ENCODE measurements at regions not wholly inside any gene's neighbourhood (a gene's known extent, or its start where the extent isn't known, plus 50 kb on each side); places are given as distances from the start of the nearest gene placed in this dataset.

DNA sequence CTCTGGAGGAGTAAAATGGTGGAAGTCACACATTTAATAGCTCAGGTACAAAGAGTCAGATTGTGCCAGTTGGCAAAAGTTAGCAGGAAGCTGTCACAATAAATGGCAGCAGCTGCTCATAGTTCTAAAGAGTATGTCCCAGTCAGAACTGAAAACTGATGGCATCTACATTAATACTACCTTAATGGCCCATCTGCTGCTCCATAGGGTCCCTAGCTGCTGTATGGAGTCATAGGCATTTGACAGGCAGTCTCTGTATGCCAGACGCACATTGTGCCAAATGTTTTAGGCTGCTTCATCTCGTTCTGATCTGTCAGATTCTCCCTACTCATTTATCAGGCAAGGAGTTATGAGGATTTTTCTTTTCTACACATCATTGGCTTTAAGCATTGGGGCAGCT lies 515.8 kb upstream of the ARRDC3 start:
- H3K9ac ChIP-seq (ENCODE audit: low read depth in 1 of 2, low read length in 2 of 2) = no peak overlapping the region
- H3K4me3 ChIP-seq (ENCODE audit: low read length in 2 of 2) = no peak overlapping the region
- no peaks in the 10 kb centered on the region for H3K9me3 ChIP-seq (ENCODE audit: control insufficient read depth in 2 of 2, low read length in 2 of 2)

DNA sequence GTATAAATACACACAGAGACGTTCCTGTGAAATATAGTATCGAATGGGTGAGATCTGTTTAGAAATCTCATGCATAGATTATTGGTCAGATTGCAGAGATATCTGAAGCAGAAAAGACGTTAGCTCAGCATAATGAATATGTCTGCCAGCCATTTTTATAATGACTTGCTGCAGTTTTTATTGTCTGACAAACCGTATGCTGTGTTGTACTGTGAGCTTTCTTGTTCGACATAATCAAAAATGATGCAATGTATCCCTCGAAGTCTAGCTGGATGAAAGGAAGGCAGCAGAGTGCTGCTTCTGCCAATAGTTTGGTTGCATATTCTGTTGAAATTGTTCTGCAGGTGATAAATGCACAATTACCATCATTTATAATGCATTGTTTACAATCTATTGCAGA lies 514.9 kb upstream of the ARRDC3 start:
- Histone ChIP-seq H3K27me3 (ENCODE audit: control insufficient read depth in 2 of 2, insufficient read depth in 2 of 2, low read length in 2 of 2) (no peaks in the 10 kb centered on the region), H3K4me1 (ENCODE audit: control insufficient read depth in 2 of 2, insufficient read depth in 2 of 2, low read length in 2 of 2) (no peaks in the 10 kb centered on the region), H3K9ac (ENCODE audit: low read depth in 1 of 2, low read length in 2 of 2) (no peak overlapping the region), H3K27ac (ENCODE audit: low read depth in 2 of 2, low read length in 2 of 2) (no peak overlapping the region), H3K9me3 (ENCODE audit: control insufficient read depth in 2 of 2, low read length in 2 of 2) (no peaks in the 10 kb centered on the region), H3K4me3 (ENCODE audit: low read length in 2 of 2) (no peak overlapping the region), H3K36me3 (ENCODE audit: control insufficient read depth in 2 of 2, insufficient read depth in 2 of 2, low read length in 2 of 2) (no peaks in the 10 kb centered on the region)

More for the DNA sequence above, 515.8 kb upstream of the ARRDC3 start:
- Histone ChIP-seq H3K36me3 (ENCODE audit: control insufficient read depth in 2 of 2, insufficient read depth in 2 of 2, low read length in 2 of 2) (no peaks in the 10 kb centered on the region), H3K27me3 (ENCODE audit: control insufficient read depth in 2 of 2, insufficient read depth in 2 of 2, low read length in 2 of 2) (no peaks in the 10 kb centered on the region), H3K27ac (ENCODE audit: low read depth in 2 of 2, low read length in 2 of 2) (no peak overlapping the region), H3K4me1 (ENCODE audit: control insufficient read depth in 2 of 2, insufficient read depth in 2 of 2, low read length in 2 of 2) (no peaks in the 10 kb centered on the region)

DNA sequence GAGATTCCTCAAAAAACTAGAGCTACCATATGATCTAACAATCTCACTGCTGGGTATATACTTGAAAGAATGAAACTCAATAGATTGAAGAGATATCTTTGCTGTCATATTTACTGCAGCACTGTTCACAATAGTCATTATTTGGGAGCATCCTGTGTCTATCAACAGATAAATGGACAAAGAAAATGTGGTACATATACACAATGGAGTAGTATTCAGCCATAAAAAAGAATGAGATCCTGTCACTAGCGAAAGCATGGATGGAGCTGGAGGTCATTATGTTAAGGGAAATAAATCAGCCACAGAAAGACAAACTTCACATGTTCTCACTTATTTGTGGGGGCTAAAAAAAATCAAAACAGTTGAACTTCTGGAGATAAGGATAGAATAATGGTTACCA lies 505.7 kb upstream of the ARRDC3 start:
- no peaks in the 10 kb centered on the region for H3K4me1 ChIP-seq (ENCODE audit: control insufficient read depth in 2 of 2, insufficient read depth in 2 of 2, low read length in 2 of 2)
- H3K4me3 ChIP-seq (ENCODE audit: low read length in 2 of 2) = no peak overlapping the region
- H3K27ac ChIP-seq (ENCODE audit: low read depth in 2 of 2, low read length in 2 of 2) = no peak overlapping the region
- no peaks in the 10 kb centered on the region for H3K36me3 ChIP-seq (ENCODE audit: control insufficient read depth in 2 of 2, insufficient read depth in 2 of 2, low read length in 2 of 2)
- no peaks in the 10 kb centered on the region for H3K9me3 ChIP-seq (ENCODE audit: control insufficient read depth in 2 of 2, low read length in 2 of 2)
- no peaks in the 10 kb centered on the region for H3K27me3 ChIP-seq (ENCODE audit: control insufficient read depth in 2 of 2, insufficient read depth in 2 of 2, low read length in 2 of 2)
- no peak overlapping the region for H3K9ac ChIP-seq (ENCODE audit: low read depth in 1 of 2, low read length in 2 of 2)

DNA sequence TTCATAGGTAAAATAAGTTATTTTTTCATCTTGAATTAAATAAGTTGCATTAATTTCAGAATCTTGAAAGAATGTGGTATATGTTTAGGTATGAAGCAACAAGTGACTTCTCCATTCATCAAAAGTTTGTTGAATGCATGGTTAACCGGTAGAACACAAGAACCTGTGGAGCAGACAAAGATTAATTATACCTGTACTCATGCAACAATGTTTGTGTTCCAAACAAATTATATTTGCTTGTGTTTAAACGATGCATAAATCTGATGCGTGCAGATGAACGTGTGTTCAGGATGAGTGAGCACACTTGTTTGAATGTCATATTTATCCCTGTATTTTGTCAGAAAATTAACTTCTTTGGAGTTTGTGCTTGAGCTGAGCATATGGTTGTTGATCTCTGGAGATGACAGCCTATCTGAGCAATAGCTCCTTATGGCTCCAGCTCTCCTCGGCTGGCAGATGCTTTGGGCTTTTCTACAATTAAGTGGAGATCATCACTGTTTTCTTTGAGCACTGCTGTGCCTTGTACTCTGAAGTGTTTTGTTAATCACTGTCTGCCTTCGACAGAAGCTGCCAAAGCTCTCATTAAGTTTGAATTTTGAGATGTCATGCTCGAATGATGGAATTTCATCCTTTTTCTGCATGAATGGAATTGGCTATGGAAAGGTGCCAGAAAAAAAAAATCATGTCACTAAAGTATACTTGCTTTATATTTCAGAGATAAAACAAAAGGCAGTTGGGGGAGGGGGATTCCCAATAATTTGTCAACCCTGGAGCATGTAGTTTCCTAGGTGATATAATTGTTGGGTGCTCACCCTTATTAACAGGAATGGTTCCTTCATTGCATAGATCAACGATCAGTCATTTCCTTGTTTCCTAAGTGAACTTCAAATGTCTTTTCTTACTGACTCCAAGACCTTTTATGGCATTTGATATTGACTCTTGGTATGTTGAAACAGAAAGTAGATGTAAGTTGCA lies 502.5 kb upstream of the ARRDC3 start:
- Histone ChIP-seq H3K27ac (ENCODE audit: low read depth in 2 of 2, low read length in 2 of 2) (no peak overlapping the region), H3K9me3 (ENCODE audit: control insufficient read depth in 2 of 2, low read length in 2 of 2) (no peaks in the 10 kb centered on the region), H3K4me3 (ENCODE audit: low read length in 2 of 2) (no peak overlapping the region), H3K36me3 (ENCODE audit: control insufficient read depth in 2 of 2, insufficient read depth in 2 of 2, low read length in 2 of 2) (no peaks in the 10 kb centered on the region), H3K9ac (ENCODE audit: low read depth in 1 of 2, low read length in 2 of 2) (no peak overlapping the region), H3K27me3 (ENCODE audit: control insufficient read depth in 2 of 2, insufficient read depth in 2 of 2, low read length in 2 of 2) (no peaks in the 10 kb centered on the region), H3K4me1 (ENCODE audit: control insufficient read depth in 2 of 2, insufficient read depth in 2 of 2, low read length in 2 of 2) (no peaks in the 10 kb centered on the region)

DNA sequence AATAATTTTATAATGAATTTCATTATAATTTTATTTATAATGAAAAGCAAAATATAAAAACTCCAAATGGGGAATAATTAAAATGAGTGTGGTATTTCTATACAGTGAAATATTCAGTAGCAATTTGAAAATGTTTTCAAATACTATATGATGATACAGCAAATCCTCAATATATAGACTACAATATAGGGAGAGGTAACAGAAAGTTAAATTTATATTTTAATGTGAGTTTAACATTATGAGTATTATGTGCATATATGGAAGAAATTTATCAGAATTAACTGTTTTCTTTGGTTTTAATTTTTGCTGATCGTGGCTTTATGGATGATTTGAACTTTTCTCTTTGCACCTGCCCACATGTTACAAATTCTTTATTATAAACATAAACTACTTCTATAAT lies 500.9 kb upstream of the ARRDC3 start:
- Histone ChIP-seq H3K36me3 (ENCODE audit: control insufficient read depth in 2 of 2, insufficient read depth in 2 of 2, low read length in 2 of 2) (no peaks in the 10 kb centered on the region), H3K4me3 (ENCODE audit: low read length in 2 of 2) (no peak overlapping the region), H3K27me3 (ENCODE audit: control insufficient read depth in 2 of 2, insufficient read depth in 2 of 2, low read length in 2 of 2) (no peaks in the 10 kb centered on the region), H3K27ac (ENCODE audit: low read depth in 2 of 2, low read length in 2 of 2) (no peak overlapping the region), H3K9me3 (ENCODE audit: control insufficient read depth in 2 of 2, low read length in 2 of 2) (no peaks in the 10 kb centered on the region), H3K9ac (ENCODE audit: low read depth in 1 of 2, low read length in 2 of 2) (no peak overlapping the region), H3K4me1 (ENCODE audit: control insufficient read depth in 2 of 2, insufficient read depth in 2 of 2, low read length in 2 of 2) (no peaks in the 10 kb centered on the region)

DNA sequence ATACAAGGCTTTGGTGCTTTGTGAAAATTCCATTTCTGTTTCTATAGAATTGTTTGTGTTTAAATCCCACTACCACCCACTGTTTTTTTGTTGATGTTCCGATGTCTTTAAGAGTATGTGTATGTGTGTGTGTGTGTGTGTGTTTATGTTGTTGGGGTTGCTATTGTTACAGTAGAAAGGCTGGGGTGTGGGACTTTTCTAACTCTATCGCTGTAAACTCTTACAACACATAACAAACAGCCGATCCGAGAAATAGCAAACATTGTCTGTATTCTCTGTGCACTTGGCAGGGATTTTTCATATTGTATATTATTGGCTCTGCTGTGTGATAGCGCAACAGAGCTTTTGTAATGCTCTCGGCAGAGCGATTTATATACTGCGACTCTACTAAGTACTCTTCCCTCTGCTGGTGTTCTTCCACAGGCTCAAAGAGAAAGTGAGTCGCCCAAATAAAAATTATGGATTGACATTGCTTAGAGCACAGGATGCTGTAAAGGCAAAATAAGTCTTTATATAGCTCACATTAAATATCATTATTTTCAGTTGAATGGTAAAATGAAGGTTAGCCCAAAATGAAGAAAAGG lies 492.2 kb upstream of the ARRDC3 start:
- no peak overlapping the region for H3K9ac ChIP-seq (ENCODE audit: low read depth in 1 of 2, low read length in 2 of 2)
- no peaks in the 10 kb centered on the region for H3K36me3 ChIP-seq (ENCODE audit: control insufficient read depth in 2 of 2, insufficient read depth in 2 of 2, low read length in 2 of 2)
- no peaks in the 10 kb centered on the region for H3K27me3 ChIP-seq (ENCODE audit: control insufficient read depth in 2 of 2, insufficient read depth in 2 of 2, low read length in 2 of 2)
- no peaks in the 10 kb centered on the region for H3K9me3 ChIP-seq (ENCODE audit: control insufficient read depth in 2 of 2, low read length in 2 of 2)
- H3K4me1 ChIP-seq (ENCODE audit: control insufficient read depth in 2 of 2, insufficient read depth in 2 of 2, low read length in 2 of 2) = no peaks in the 10 kb centered on the region
- H3K4me3 ChIP-seq (ENCODE audit: low read length in 2 of 2) = no peak overlapping the region
- no peak overlapping the region for H3K27ac ChIP-seq (ENCODE audit: low read depth in 2 of 2, low read length in 2 of 2)

DNA sequence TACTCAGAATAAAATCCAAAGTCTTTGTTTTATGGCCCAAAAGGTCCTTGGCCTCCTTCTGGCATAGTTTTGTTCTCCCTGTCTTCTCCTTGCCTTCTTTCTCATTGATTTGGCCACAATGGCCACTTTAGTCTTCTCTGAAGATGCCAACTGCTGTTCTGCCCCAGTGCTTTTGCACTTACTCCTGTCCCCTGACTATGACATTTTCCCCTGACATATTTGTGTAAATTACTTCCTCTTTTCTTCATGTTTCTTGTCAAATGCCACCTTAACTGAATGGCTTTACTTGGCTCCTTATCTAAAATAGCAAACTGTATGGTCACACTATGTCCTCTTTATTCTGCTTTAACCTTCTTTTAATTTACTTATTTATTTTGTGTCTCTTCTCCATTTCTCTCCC lies 484.7 kb upstream of the ARRDC3 start:
- H3K9me3 ChIP-seq (ENCODE audit: control insufficient read depth in 2 of 2, low read length in 2 of 2) = no peaks in the 10 kb centered on the region
- H3K4me3 ChIP-seq (ENCODE audit: low read length in 2 of 2) = no peak overlapping the region
- H3K36me3 ChIP-seq (ENCODE audit: control insufficient read depth in 2 of 2, insufficient read depth in 2 of 2, low read length in 2 of 2) = no peaks in the 10 kb centered on the region
- H3K9ac ChIP-seq (ENCODE audit: low read depth in 1 of 2, low read length in 2 of 2) = no peak overlapping the region
- H3K4me1 ChIP-seq (ENCODE audit: control insufficient read depth in 2 of 2, insufficient read depth in 2 of 2, low read length in 2 of 2) = no peaks in the 10 kb centered on the region
- no peak overlapping the region for H3K27ac ChIP-seq (ENCODE audit: low read depth in 2 of 2, low read length in 2 of 2)
- H3K27me3 ChIP-seq (ENCODE audit: control insufficient read depth in 2 of 2, insufficient read depth in 2 of 2, low read length in 2 of 2) = no peaks in the 10 kb centered on the region

DNA sequence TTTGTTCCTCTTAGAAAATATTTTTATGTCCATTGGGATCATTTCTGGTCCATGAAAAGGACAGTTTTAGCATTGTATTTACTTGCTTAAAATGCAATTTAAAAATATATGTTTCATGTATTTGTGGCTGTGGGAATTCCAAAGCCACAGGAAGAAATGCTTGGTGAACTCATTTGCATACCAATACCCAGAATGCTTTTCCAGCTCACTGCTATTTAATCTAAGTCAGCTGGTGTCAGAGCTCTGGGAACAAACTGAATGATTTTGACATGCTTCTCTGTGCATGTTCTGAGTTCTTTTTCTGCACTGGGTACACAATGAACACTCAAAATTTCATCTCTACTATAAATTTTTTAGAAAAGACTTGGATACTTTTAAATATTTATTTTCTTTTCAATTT lies 482.8 kb upstream of the ARRDC3 start:
- no peaks in the 10 kb centered on the region for H3K36me3 ChIP-seq (ENCODE audit: control insufficient read depth in 2 of 2, insufficient read depth in 2 of 2, low read length in 2 of 2)
- no peaks in the 10 kb centered on the region for H3K4me1 ChIP-seq (ENCODE audit: control insufficient read depth in 2 of 2, insufficient read depth in 2 of 2, low read length in 2 of 2)
- H3K4me3 ChIP-seq (ENCODE audit: low read length in 2 of 2) = no peak overlapping the region
- H3K27ac ChIP-seq (ENCODE audit: low read depth in 2 of 2, low read length in 2 of 2) = no peak overlapping the region
- no peaks in the 10 kb centered on the region for H3K9me3 ChIP-seq (ENCODE audit: control insufficient read depth in 2 of 2, low read length in 2 of 2)
- no peak overlapping the region for H3K9ac ChIP-seq (ENCODE audit: low read depth in 1 of 2, low read length in 2 of 2)
- H3K27me3 ChIP-seq (ENCODE audit: control insufficient read depth in 2 of 2, insufficient read depth in 2 of 2, low read length in 2 of 2) = no peaks in the 10 kb centered on the region

DNA sequence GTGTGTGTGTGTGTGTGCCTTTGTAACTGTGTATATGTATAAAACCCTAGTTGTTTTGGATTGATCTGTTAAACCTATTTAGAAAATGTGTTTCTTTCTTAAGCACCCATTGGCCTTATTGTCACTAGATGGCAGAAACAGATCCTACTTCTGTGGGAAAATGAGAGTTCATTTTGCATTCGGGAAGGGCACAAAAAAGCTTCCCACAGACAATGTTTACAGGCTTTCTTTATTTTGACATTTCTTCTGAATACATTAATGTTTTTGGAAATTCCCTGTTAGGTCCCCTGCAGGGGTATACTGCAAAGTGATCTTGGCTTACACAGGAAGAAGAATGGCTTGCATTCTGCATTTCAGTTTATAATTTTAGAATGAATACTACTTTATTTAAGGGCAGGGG lies 481.8 kb upstream of the ARRDC3 start:
- no peak overlapping the region for H3K9ac ChIP-seq (ENCODE audit: low read depth in 1 of 2, low read length in 2 of 2)
- H3K4me3 ChIP-seq (ENCODE audit: low read length in 2 of 2) = no peak overlapping the region
- H3K27ac ChIP-seq (ENCODE audit: low read depth in 2 of 2, low read length in 2 of 2) = no peak overlapping the region
- H3K4me1 ChIP-seq (ENCODE audit: control insufficient read depth in 2 of 2, insufficient read depth in 2 of 2, low read length in 2 of 2) = no peaks in the 10 kb centered on the region
- H3K9me3 ChIP-seq (ENCODE audit: control insufficient read depth in 2 of 2, low read length in 2 of 2) = no peaks in the 10 kb centered on the region
- H3K27me3 ChIP-seq (ENCODE audit: control insufficient read depth in 2 of 2, insufficient read depth in 2 of 2, low read length in 2 of 2) = no peaks in the 10 kb centered on the region
- no peaks in the 10 kb centered on the region for H3K36me3 ChIP-seq (ENCODE audit: control insufficient read depth in 2 of 2, insufficient read depth in 2 of 2, low read length in 2 of 2)

DNA sequence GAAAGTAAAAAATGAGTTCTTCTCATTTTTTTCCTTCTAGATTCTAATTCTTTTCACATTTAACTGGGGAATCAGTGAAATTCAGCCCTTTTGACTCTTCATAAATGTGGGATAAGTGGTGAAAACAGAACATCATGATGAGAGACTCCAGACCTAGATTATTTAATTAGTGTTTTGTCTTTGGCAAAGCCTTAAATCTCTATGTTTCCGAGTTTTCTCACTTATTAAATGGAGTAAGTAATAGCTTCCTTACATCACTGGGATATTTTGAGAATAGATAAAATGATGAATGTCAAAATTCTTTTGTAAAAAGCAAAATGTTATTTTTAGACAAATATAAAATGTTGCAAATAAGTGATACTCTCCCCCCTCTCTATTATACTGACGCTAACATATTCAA lies 468.6 kb upstream of the ARRDC3 start:
- H3K9me3 ChIP-seq (ENCODE audit: control insufficient read depth in 2 of 2, low read length in 2 of 2) = no peaks in the 10 kb centered on the region
- H3K27me3 ChIP-seq (ENCODE audit: control insufficient read depth in 2 of 2, insufficient read depth in 2 of 2, low read length in 2 of 2) = no peaks in the 10 kb centered on the region
- no peak overlapping the region for H3K4me3 ChIP-seq (ENCODE audit: low read length in 2 of 2)
- no peaks in the 10 kb centered on the region for H3K36me3 ChIP-seq (ENCODE audit: control insufficient read depth in 2 of 2, insufficient read depth in 2 of 2, low read length in 2 of 2)
- no peak overlapping the region for H3K27ac ChIP-seq (ENCODE audit: low read depth in 2 of 2, low read length in 2 of 2)
- no peak overlapping the region for H3K9ac ChIP-seq (ENCODE audit: low read depth in 1 of 2, low read length in 2 of 2)
- H3K4me1 ChIP-seq (ENCODE audit: control insufficient read depth in 2 of 2, insufficient read depth in 2 of 2, low read length in 2 of 2) = no peaks in the 10 kb centered on the region

Data from mucosa of rectum (tissue), 2 donors.